A673 (cell line): ENCODE measurements at regions not wholly inside any gene's neighbourhood (a gene's known extent, or its start where the extent isn't known, plus 50 kb on each side); places are given as distances from the start of the nearest gene placed in this dataset.

Experiments used
- CTCF ChIP-seq: fragments of 300-800, 200-600 bp; sonication (generic); conservative IDR thresholded peaks from 2 replicates; pipeline ENCODE4 v1.5.1; 2017; ENCODE audit warnings: low read depth, mild to moderate bottlenecking, antibody characterized with exemption, low read length, moderate library complexity, mixed read lengths
- EZH2 ChIP-seq: fragments of 200-600 bp; sonication (generic); IDR thresholded peaks from 2 replicates; pipeline ENCODE4 v1.6.1; 2017; ENCODE audit warnings: borderline replicate concordance, low read depth, mild to moderate bottlenecking, mixed read lengths, antibody characterized with exemption, low read length; ENCODE audit not compliant: poor library complexity, severe bottlenecking

- TF ChIP-seq EZH2 = no peak
- no peak for TF ChIP-seq CTCF
Observed at GRCh38 chrX:54640736-54641135, 110.7 kb downstream of the GNL3L start.
